GM12874 (cell line): ENCODE measurements at regions not wholly inside any gene's neighbourhood (a gene's known extent, or its start where the extent isn't known, plus 50 kb on each side); places are given as distances from the start of the nearest gene placed in this dataset.

Experiments used
- TF ChIP-seq, protein P1 (sequence below): IDR thresholded peaks from 2 replicates; pipeline ENCODE4 v1.5.1; 2011; ENCODE audit warnings: low read depth, mild to moderate bottlenecking, control low read depth, low read length, moderate library complexity; ENCODE audit not compliant: insufficient read depth

- TF ChIP-seq, protein P1, sequence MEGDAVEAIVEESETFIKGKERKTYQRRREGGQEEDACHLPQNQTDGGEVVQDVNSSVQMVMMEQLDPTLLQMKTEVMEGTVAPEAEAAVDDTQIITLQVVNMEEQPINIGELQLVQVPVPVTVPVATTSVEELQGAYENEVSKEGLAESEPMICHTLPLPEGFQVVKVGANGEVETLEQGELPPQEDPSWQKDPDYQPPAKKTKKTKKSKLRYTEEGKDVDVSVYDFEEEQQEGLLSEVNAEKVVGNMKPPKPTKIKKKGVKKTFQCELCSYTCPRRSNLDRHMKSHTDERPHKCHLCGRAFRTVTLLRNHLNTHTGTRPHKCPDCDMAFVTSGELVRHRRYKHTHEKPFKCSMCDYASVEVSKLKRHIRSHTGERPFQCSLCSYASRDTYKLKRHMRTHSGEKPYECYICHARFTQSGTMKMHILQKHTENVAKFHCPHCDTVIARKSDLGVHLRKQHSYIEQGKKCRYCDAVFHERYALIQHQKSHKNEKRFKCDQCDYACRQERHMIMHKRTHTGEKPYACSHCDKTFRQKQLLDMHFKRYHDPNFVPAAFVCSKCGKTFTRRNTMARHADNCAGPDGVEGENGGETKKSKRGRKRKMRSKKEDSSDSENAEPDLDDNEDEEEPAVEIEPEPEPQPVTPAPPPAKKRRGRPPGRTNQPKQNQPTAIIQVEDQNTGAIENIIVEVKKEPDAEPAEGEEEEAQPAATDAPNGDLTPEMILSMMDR: no peak
Measured at GRCh38 chr1:229949500-229949899, 117.5 kb upstream of the GALNT2 start.

DNA sequence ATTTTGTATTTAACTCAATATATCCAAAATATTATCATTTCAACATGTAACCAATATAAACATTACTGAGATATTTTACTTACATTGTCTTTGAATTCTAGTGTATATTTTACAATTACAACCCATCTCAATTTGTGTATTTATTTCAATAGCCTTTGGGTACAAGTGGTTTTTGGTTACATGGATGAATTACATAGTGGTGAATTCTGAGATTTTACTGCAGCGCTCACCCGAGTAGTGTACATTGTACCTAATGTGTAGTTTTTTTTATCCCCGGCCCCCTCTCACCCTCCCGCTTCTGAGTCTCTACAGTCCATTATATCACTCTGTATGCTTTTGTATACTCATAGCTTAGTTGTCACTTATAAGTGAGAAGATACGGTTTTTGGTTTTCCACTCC lies 117.0 kb upstream of the GALNT2 start:
- TF ChIP-seq, protein P1: no peak

DNA sequence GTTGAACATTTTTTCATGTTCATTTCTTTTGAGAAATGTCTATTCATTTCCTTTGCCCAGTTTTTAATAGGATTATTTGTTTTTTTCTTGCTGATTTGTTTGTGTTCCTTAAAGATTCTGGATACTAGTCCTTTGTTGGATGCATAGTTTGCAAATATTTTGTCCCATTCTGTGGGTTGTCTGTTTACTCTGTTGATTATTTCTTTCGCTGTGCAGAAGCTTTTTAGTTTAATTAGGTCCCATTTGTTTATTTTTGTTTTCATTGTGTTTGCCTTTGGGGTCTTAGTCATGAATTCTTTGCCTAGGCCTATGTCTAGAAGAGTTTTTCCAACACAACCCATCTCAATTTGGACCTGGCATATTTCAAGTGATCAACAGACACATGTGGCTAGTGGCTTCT lies 116.1 kb upstream of the GALNT2 start:
- TF ChIP-seq, protein P1: no peak

DNA sequence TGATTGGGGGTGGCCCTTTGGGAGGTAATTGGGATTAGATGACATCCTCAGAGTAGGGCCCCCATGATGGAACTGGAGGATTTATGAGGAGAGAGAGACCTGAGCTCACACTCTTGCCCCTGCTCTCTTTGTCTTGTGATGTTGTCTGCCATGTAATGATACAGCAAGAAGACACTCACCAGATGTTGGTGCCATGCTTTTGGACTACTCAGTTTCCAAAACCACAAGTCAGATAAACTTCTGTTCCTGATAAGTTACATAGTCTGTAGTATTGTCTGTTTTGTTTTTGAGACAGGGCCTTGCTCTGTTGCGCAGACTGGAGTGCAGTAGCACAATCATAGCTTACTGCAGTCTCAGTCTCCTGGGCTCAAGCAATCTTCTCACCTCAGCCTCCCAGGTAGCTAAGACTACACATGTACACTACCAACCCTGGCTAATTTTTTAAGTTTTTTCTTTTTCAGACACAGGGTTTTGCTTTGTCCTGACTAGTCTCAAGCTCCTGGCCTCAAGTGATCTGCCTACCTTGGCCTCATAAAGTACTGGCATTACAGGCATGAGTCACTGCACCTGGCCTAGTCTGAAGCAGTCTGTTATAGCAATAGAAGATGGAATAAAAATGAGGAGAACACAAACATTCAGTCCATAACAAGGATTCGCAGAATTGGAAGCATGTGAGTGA lies 115.0 kb upstream of the GALNT2 start:
- TF ChIP-seq, protein P1: no peak

DNA sequence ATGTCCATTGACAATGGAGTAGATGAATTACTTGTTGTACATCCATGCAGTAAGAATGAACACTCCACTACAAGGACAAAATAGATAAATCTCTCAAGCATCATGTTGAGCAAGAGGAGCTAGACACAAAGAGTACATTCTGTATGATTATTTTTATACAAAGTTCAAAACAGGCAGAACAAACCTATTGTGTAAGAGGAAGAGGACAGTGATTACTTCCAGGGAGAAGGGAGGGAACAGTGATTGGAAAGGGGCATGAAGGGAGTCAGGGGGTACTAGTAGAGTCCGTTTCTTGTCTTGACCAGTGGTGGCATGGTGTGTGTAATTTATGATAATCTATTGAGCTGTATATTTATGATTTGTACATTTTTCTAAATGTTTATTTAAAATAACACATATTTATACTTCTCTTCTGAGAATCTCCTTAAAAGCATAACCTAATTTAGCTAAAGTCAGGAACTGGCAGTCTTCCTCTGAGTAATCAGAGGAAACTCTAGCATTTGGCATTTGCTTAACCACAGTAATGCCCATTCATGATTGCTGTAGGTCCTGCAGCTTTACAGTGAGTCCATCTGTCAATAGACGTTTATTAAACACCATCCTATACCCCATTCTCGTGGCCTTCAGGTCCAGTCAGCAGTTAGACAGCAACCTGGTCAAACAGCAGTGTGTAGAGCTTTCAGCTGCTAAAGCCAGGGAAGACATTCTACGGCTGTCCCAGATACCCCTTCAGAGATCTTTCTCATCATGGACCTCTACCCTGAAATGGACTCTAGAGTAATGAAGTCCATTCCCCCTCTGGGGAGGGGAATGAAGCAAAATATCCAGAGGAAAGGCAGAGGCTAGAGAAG lies 114.1 kb upstream of the GALNT2 start:
- TF ChIP-seq, protein P1: no peak

DNA sequence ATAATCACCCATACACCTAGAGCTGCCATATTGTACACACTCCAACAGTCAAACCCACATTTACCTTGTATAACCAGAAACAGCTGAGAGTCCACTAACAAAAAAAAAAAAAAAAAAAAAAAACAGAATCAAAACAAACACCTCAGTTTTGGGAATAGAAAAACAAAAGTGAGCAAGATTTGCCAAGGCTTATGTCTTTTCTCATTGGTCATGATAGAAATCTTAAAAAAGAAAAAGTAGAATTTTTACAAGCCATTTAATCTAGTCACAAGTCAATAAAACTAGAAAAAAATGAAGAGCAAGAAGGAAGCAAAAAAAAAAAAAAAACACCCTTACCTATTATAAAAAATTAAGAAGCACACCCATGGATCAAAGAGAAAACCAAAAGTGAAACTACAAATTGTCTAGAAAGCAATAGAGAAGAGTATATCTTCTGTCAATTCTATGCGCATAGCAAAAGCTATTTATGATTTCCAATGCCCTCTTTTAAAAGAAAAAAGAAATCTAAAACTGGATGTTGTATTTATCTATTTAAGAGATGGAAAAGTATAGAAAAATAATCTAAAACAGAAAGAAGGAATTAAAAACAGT lies 113.2 kb upstream of the GALNT2 start:
- TF ChIP-seq, protein P1: no peak

GRCh38 chr1:229964281-229964680 lies 102.8 kb upstream of the GALNT2 start:
- TF ChIP-seq, protein P1: no peak
